Thymus (tissue), 11 donors: ENCODE measurements at regions not wholly inside any gene's neighbourhood (a gene's known extent, or its start where the extent isn't known, plus 50 kb on each side); places are given as distances from the start of the nearest gene placed in this dataset.

Experiments used
- DNase-seq, 9 donors: peaks; one replicate each; pipeline ENCODE4 v3.0.0-alpha.2; 2013; ENCODE audit warnings: low spot score in 9 of 9, low read depth in 6 of 9, missing footprints in 1 of 9
- H3K27ac ChIP-seq, 2 donors: one replicate each; pipeline ENCODE4 v1.5.1; 2013; ENCODE audit warnings: control low read depth in 1 of 2, low read depth in 1 of 2, low read length in 1 of 2, mild to moderate bottlenecking in 1 of 2, moderate library complexity in 1 of 2
- H3K27me3 ChIP-seq, 2 donors: one replicate each; pipeline ENCODE4 v1.5.1; 2013; ENCODE audit warnings: low read length in 1 of 2; ENCODE audit not compliant: control insufficient read depth in 2 of 2, insufficient read depth in 1 of 2
- H3K36me3 ChIP-seq, 2 donors: one replicate each; pipeline ENCODE4 v1.5.1; 2013; ENCODE audit warnings: low read length in 1 of 2, mild to moderate bottlenecking in 1 of 2, moderate library complexity in 1 of 2; ENCODE audit not compliant: control insufficient read depth in 2 of 2, insufficient read depth in 2 of 2
- H3K4me1 ChIP-seq, 2 donors: one replicate each; pipeline ENCODE4 v1.5.1; 2013; ENCODE audit warnings: low read length in 2 of 2; ENCODE audit not compliant: control insufficient read depth in 2 of 2, insufficient read depth in 2 of 2
- H3K4me3 ChIP-seq, 2 donors: one replicate each; pipeline ENCODE4 v1.5.1; 2013; ENCODE audit warnings: low read length in 2 of 2, control low read depth in 1 of 2, mild to moderate bottlenecking in 1 of 2
- H3K9me3 ChIP-seq, 2 donors: one replicate each; pipeline ENCODE4 v1.5.1; 2013; ENCODE audit warnings: low read length in 1 of 2, mild to moderate bottlenecking in 1 of 2; ENCODE audit not compliant: control insufficient read depth in 2 of 2, insufficient read depth in 1 of 2
- WGBS: extraction: QIAGEN DNeasy Blood & Tissue Kit; methylation state at CpG from one replicate; pipeline ENCODE4 v1.1.7; 2013; 5-methylcytosine and 5-hydroxymethylcytosine counted together
- donor health status: healthy.

- H3K4me3 ChIP-seq, result no peak overlapping the region
- no peaks in the 10 kb centered on the region for H3K4me1 ChIP-seq
- 8% methylated on average over 20 of the region's 20 CpGs for WGBS
- no peak for DNase-seq
- H3K27me3 ChIP-seq, result peaks cover 10 to 34% of the 10 kb centered on the region in 2 donors
- H3K36me3 ChIP-seq, result no peaks in the 10 kb centered on the region
- H3K27ac ChIP-seq, result no peak overlapping the region
- no peaks in the 10 kb centered on the region for H3K9me3 ChIP-seq
Observed at GRCh38 chr14:95597784-95598211, 62.9 kb downstream of the GLRX5 start.

GRCh38 chr14:95601650-95602049 lies 66.8 kb downstream of the GLRX5 start:
- no peaks in the 10 kb centered on the region for H3K36me3 ChIP-seq
- H3K27ac ChIP-seq, result no peak overlapping the region
- peaks cover 8 to 29% of the 10 kb centered on the region in 2 donors for H3K27me3 ChIP-seq
- H3K4me3 ChIP-seq, result no peak overlapping the region
- no peaks in the 10 kb centered on the region for H3K4me1 ChIP-seq
- WGBS, result 27% methylated on average over 3 of the region's 3 CpGs
- DNase-seq, result no peak
- H3K9me3 ChIP-seq, result no peaks in the 10 kb centered on the region

GRCh38 chr14:95603415-95603814 lies 68.6 kb downstream of the GLRX5 start:
- no peaks in the 10 kb centered on the region for H3K36me3 ChIP-seq
- no peaks in the 10 kb centered on the region for H3K4me1 ChIP-seq
- WGBS, result 93% methylated on average over 2 of the region's 2 CpGs
- H3K9me3 ChIP-seq, result no peaks in the 10 kb centered on the region
- no peak overlapping the region for H3K4me3 ChIP-seq
- H3K27me3 ChIP-seq, result peaks cover 3 to 13% of the 10 kb centered on the region in 2 donors
- no peak overlapping the region for H3K27ac ChIP-seq
- DNase-seq, result no peak

GRCh38 chr14:95606266-95606665 lies 71.4 kb downstream of the GLRX5 start:
- no peak overlapping the region for H3K4me3 ChIP-seq
- over 99% methylated on average over 2 of the region's 2 CpGs for WGBS
- H3K27me3 ChIP-seq, result peaks cover 0 to 5% of the 10 kb centered on the region in 2 donors
- no peaks in the 10 kb centered on the region for H3K9me3 ChIP-seq
- DNase-seq, result no peak
- H3K27ac ChIP-seq, result no peak overlapping the region
- H3K36me3 ChIP-seq, result no peaks in the 10 kb centered on the region
- no peaks in the 10 kb centered on the region for H3K4me1 ChIP-seq

- H3K4me3 ChIP-seq, result no peak overlapping the region
- DNase-seq, result no peak
- 89% methylated on average over 6 of the region's 6 CpGs for WGBS
- no peaks in the 10 kb centered on the region for H3K27me3 ChIP-seq
- no peak overlapping the region for H3K27ac ChIP-seq
- H3K4me1 ChIP-seq, result no peaks in the 10 kb centered on the region
- no peaks in the 10 kb centered on the region for H3K9me3 ChIP-seq
- H3K36me3 ChIP-seq, result no peaks in the 10 kb centered on the region
Observed at GRCh38 chr14:95608637-95609235, 73.9 kb downstream of the GLRX5 start.

GRCh38 chr14:95609398-95609990 lies 74.6 kb downstream of the GLRX5 start:
- no peaks in the 10 kb centered on the region for H3K9me3 ChIP-seq
- H3K4me1 ChIP-seq, result no peaks in the 10 kb centered on the region
- peak in 1 of 9 donors; percentile 1 for DNase-seq
- no peak overlapping the region for H3K4me3 ChIP-seq
- no peaks in the 10 kb centered on the region for H3K36me3 ChIP-seq
- 48% methylated on average over 7 of the region's 7 CpGs for WGBS
- no peaks in the 10 kb centered on the region for H3K27me3 ChIP-seq
- H3K27ac ChIP-seq, result no peak overlapping the region

- Histone ChIP-seq H3K27me3 (no peaks in the 10 kb centered on the region), H3K27ac (no peak overlapping the region), H3K4me1 (no peaks in the 10 kb centered on the region), H3K9me3 (no peaks in the 10 kb centered on the region), H3K4me3 (no peak overlapping the region), H3K36me3 (no peaks in the 10 kb centered on the region)
- no peak for DNase-seq
- 81% methylated on average over 8 of the region's 8 CpGs for WGBS
Observed at GRCh38 chr14:95611293-95611880, 74.8 kb upstream of the TCL1B start.

- H3K27me3 ChIP-seq, result no peaks in the 10 kb centered on the region
- no peak for DNase-seq
- H3K4me3 ChIP-seq, result no peak overlapping the region
- no peaks in the 10 kb centered on the region for H3K4me1 ChIP-seq
- H3K27ac ChIP-seq, result no peak overlapping the region
- H3K36me3 ChIP-seq, result no peaks in the 10 kb centered on the region
- H3K9me3 ChIP-seq, result no peaks in the 10 kb centered on the region
- WGBS, result 88% methylated on average over 5 of the region's 5 CpGs
Observed at GRCh38 chr14:95614349-95614748, 71.9 kb upstream of the TCL1B start.

- no peak for DNase-seq
- Histone ChIP-seq H3K27me3 (peaks cover 0 to 2% of the 10 kb centered on the region in 2 donors), H3K4me3 (no peak overlapping the region), H3K27ac (no peak overlapping the region), H3K36me3 (no peaks in the 10 kb centered on the region), H3K9me3 (no peaks in the 10 kb centered on the region), H3K4me1 (no peaks in the 10 kb centered on the region)
- WGBS, result 46% methylated on average over 4 of the region's 4 CpGs
Observed at GRCh38 chr14:95616745-95617144, 69.5 kb upstream of the TCL1B start.
